ENCODE measurements at regions not wholly inside any gene's neighbourhood (a gene's known extent, or its start where the extent isn't known, plus 50 kb on each side); places are given as distances from the start of the nearest gene placed in this dataset.

- H3K4me1 Mint-ChIP-seq (ENCODE audit: low read depth, unreplicated experiment), result peaks cover 11% of the 10 kb centered on the region
- Histone ChIP-seq H3K9me3 (ENCODE audit: insufficient read depth, low read depth, low read length) (no peaks in the 10 kb centered on the region), H3K27ac (ENCODE audit: low read depth, low read length) (no peak overlapping the region), H3K36me3 (ENCODE audit: insufficient read depth, low read length) (no peaks in the 10 kb centered on the region), H3K4me1 (ENCODE audit: insufficient read depth, low read length) (no peaks in the 10 kb centered on the region), H3K4me3 (ENCODE audit: insufficient read depth, low read depth, low read length) (no peak overlapping the region), H3K79me2 (ENCODE audit: insufficient read depth, low read length) (no peaks in the 10 kb centered on the region), H3K9ac (ENCODE audit: low read length) (no peak overlapping the region), H3K27me3 (ENCODE audit: insufficient read depth, low read length) (peaks cover 5% of the 10 kb centered on the region), H3K4me2 (ENCODE audit: low read length) (no peak overlapping the region), H2AFZ (ENCODE audit: low read depth, low read length) (no peak overlapping the region), H4K20me1 (ENCODE audit: insufficient read depth, low read length) (no peaks in the 10 kb centered on the region)
- H3K9me3 Mint-ChIP-seq (ENCODE audit: unreplicated experiment), result peaks cover 3% of the 10 kb centered on the region
- DNase-seq (ENCODE audit: low read depth), result no peak
- peaks cover 10% of the 10 kb centered on the region for H3K27me3 Mint-ChIP-seq (ENCODE audit: low read depth, unreplicated experiment)
- TF ChIP-seq EZH2 (IDR thresholded peaks at IDR 0.05; ENCODE audit: insufficient read depth, low read length) (no peak), CTCF (IDR thresholded peaks at IDR 0.05; ENCODE audit: insufficient read depth, low read depth, low read length) (no peak)
- FAIRE-seq, result no peak
- no peaks in the 10 kb centered on the region for H3K36me3 Mint-ChIP-seq (ENCODE audit: low read depth, unreplicated experiment)
- H3K4me3 Mint-ChIP-seq (ENCODE audit: unreplicated experiment), result no peak overlapping the region
- peak overlapping the region; percentile 27 for H3K27ac Mint-ChIP-seq (ENCODE audit: unreplicated experiment)
Observed at GRCh38 chr7:131722371-131722770, 165.9 kb upstream of the PODXL start.

GRCh38 chr7:131721660-131722059 lies 165.2 kb upstream of the PODXL start:
- no peak for FAIRE-seq
- no peaks in the 10 kb centered on the region for H3K36me3 Mint-ChIP-seq (ENCODE audit: low read depth, unreplicated experiment)
- TF ChIP-seq CTCF (IDR thresholded peaks at IDR 0.05; ENCODE audit: insufficient read depth, low read depth, low read length), result no peak
- TF ChIP-seq EZH2 (IDR thresholded peaks at IDR 0.05; ENCODE audit: insufficient read depth, low read length), result no peak

GRCh38 chr7:131720703-131721102 lies 164.3 kb upstream of the PODXL start:
- H3K36me3 Mint-ChIP-seq (ENCODE audit: low read depth, unreplicated experiment), result no peaks in the 10 kb centered on the region
- FAIRE-seq, result no peak
- no peak overlapping the region for H3K9ac ChIP-seq (ENCODE audit: low read length)
- H3K4me2 ChIP-seq (ENCODE audit: low read length), result no peak overlapping the region
- H3K9me3 Mint-ChIP-seq (ENCODE audit: unreplicated experiment), result peaks cover 3% of the 10 kb centered on the region
- no peaks in the 10 kb centered on the region for H3K36me3 ChIP-seq (ENCODE audit: insufficient read depth, low read length)
- no peak overlapping the region for H3K4me3 ChIP-seq (ENCODE audit: insufficient read depth, low read depth, low read length)
- H2AFZ ChIP-seq (ENCODE audit: low read depth, low read length), result no peak overlapping the region
- peaks cover 5% of the 10 kb centered on the region for H3K27me3 ChIP-seq (ENCODE audit: insufficient read depth, low read length)
- H3K27ac ChIP-seq (ENCODE audit: low read depth, low read length), result no peak overlapping the region
- no peak overlapping the region for H3K27ac Mint-ChIP-seq (ENCODE audit: unreplicated experiment)
- no peaks in the 10 kb centered on the region for H3K9me3 ChIP-seq (ENCODE audit: insufficient read depth, low read depth, low read length)
- no peaks in the 10 kb centered on the region for H4K20me1 ChIP-seq (ENCODE audit: insufficient read depth, low read length)
- peaks cover 10% of the 10 kb centered on the region for H3K27me3 Mint-ChIP-seq (ENCODE audit: low read depth, unreplicated experiment)
- no peak for TF ChIP-seq EZH2 (IDR thresholded peaks at IDR 0.05; ENCODE audit: insufficient read depth, low read length)
- no peak for TF ChIP-seq CTCF (IDR thresholded peaks at IDR 0.05; ENCODE audit: insufficient read depth, low read depth, low read length)
- H3K79me2 ChIP-seq (ENCODE audit: insufficient read depth, low read length), result no peaks in the 10 kb centered on the region
- no peak overlapping the region for H3K4me3 Mint-ChIP-seq (ENCODE audit: unreplicated experiment)
- H3K4me1 Mint-ChIP-seq (ENCODE audit: low read depth, unreplicated experiment), result peaks cover 11% of the 10 kb centered on the region
- no peak for DNase-seq (ENCODE audit: low read depth)
- no peaks in the 10 kb centered on the region for H3K4me1 ChIP-seq (ENCODE audit: insufficient read depth, low read length)

More at GRCh38 chr7:131721660-131722059, 165.2 kb upstream of the PODXL start:
- no peaks in the 10 kb centered on the region for H3K4me1 ChIP-seq (ENCODE audit: insufficient read depth, low read length)
- no peak overlapping the region for H3K9ac ChIP-seq (ENCODE audit: low read length)
- H3K27ac ChIP-seq (ENCODE audit: low read depth, low read length), result no peak overlapping the region
- no peak overlapping the region for H2AFZ ChIP-seq (ENCODE audit: low read depth, low read length)
- H3K36me3 ChIP-seq (ENCODE audit: insufficient read depth, low read length), result no peaks in the 10 kb centered on the region
- no peak overlapping the region for H3K27ac Mint-ChIP-seq (ENCODE audit: unreplicated experiment)
- H3K4me3 ChIP-seq (ENCODE audit: insufficient read depth, low read depth, low read length), result no peak overlapping the region
- no peak overlapping the region for H3K4me3 Mint-ChIP-seq (ENCODE audit: unreplicated experiment)
- H3K4me2 ChIP-seq (ENCODE audit: low read length), result no peak overlapping the region
- H3K9me3 Mint-ChIP-seq (ENCODE audit: unreplicated experiment), result peaks cover 3% of the 10 kb centered on the region
- peaks cover 10% of the 10 kb centered on the region for H3K27me3 Mint-ChIP-seq (ENCODE audit: low read depth, unreplicated experiment)
- H3K79me2 ChIP-seq (ENCODE audit: insufficient read depth, low read length), result no peaks in the 10 kb centered on the region
- peaks cover 11% of the 10 kb centered on the region for H3K4me1 Mint-ChIP-seq (ENCODE audit: low read depth, unreplicated experiment)
- H3K27me3 ChIP-seq (ENCODE audit: insufficient read depth, low read length), result peaks cover 5% of the 10 kb centered on the region
- H4K20me1 ChIP-seq (ENCODE audit: insufficient read depth, low read length), result no peaks in the 10 kb centered on the region
- DNase-seq (ENCODE audit: low read depth), result no peak
- no peaks in the 10 kb centered on the region for H3K9me3 ChIP-seq (ENCODE audit: insufficient read depth, low read depth, low read length)

Measured in astrocyte (in vitro differentiated cells and primary cell).